ENCODE measurements at regions not wholly inside any gene's neighbourhood (a gene's known extent, or its start where the extent isn't known, plus 50 kb on each side); places are given as distances from the start of the nearest gene placed in this dataset.

DNA sequence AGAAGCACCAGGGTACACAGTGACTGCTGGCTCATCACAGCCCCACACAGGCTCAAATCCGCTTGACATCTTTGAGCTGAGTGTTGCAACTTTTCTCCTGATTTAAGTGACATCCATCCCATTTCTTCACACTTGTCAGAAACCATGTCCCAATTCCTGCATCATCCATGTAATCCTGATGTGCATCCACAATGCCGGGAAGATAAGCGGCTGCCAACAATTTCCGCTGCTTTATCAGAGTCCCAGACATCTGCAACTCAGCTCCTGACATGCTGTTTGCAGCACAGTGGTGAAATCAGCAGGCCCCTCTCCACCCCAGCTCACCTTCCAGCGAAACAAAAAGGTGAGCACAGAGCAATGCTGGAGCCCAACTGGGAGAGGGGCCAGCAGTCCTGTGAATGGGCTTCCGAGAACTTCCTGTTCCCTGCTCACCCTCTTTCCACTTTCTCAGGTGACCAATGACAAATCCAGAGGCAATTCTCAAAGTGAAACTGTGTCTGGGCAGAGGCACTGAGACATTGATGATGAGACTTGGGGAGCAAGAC is 581.0 kb downstream of the AJAP1 start:
- DNase-seq (ENCODE audit: low spot score), result no peak
- no peak for ATAC-seq (ENCODE audit: low FRiP score)
- TF ChIP-seq, protein P1, sequence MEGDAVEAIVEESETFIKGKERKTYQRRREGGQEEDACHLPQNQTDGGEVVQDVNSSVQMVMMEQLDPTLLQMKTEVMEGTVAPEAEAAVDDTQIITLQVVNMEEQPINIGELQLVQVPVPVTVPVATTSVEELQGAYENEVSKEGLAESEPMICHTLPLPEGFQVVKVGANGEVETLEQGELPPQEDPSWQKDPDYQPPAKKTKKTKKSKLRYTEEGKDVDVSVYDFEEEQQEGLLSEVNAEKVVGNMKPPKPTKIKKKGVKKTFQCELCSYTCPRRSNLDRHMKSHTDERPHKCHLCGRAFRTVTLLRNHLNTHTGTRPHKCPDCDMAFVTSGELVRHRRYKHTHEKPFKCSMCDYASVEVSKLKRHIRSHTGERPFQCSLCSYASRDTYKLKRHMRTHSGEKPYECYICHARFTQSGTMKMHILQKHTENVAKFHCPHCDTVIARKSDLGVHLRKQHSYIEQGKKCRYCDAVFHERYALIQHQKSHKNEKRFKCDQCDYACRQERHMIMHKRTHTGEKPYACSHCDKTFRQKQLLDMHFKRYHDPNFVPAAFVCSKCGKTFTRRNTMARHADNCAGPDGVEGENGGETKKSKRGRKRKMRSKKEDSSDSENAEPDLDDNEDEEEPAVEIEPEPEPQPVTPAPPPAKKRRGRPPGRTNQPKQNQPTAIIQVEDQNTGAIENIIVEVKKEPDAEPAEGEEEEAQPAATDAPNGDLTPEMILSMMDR (IDR thresholded peaks at IDR 0.05), result no peak

DNA sequence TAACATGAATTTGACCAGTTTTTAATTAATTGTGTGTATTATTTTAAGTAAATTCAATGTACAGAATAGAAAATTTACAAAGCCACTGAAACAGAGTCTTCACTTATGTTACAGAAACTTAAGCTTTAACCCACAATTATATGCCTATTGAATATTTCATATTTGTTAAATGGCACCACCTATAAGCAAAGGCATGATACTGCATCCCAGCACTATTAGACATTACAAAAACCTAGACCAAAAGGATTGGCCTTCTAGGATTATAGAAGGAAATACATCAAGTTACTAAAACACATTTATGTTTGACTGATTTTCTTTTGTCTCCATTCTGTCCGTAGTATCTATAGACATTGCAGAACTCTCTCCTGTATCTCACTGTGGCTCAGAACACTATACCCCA is 578.1 kb downstream of the AJAP1 start:
- ATAC-seq (ENCODE audit: low FRiP score) (no peak), DNase-seq (ENCODE audit: low spot score) (no peak)
- TF ChIP-seq, protein P1 (IDR thresholded peaks at IDR 0.05), result no peak

DNA sequence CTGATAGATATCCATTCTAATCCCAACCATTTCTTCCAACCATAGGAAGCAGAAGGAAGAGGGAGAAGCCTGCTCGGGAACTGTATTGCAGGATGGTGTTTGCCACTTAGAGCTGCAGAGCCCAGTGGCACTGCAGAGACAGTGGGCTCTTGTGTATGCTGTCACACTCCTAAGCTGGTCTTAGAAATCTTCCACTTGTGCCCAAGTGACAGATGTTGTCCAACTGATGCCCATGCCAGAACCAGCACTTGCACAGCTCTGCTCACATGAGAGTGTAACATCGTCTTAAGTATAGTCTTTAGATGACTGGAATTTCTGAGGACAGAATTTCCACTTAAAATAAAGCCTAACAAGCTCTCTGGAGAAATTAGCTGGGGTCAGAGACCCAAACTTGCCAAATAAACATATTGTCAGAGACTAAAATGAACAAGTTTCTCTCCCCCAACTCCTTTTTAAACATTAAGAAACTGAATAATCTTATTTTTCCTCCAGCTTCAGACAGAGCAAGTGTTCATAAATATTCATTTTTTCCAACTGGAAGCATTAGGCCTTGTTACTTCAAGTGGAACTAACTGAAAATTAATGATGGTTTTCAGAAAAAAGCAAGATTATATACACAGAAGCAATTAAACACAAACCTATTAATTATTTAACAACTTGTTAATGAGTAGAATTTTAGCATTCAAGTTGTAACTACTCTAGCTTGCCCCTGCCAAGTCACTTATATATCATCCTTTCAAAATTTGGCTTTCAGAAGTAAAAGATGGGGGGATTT is 577.3 kb downstream of the AJAP1 start:
- ATAC-seq (ENCODE audit: low FRiP score) (no peak), DNase-seq (ENCODE audit: low spot score) (no peak)
- TF ChIP-seq, protein P1 (IDR thresholded peaks at IDR 0.05), result no peak

DNA sequence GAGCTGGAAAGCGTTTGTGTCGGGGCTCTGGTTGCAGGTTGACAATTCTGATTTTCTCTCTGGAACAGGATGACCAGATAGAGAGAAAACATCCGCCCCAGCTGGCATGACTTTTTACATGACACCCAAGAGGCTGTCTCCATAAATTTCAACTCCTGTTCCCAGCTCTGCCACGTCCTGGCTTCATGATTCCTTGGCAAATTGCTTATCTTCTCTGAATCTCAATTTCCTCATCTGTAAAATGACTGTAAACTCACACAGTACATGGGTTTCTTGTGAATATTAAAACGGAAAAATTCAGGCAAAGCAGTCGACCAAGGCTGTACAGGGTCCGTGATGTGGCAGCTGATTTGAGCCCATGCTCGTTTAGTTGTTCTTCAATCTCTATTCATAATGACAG is 572.7 kb downstream of the AJAP1 start:
- no peak for ATAC-seq (ENCODE audit: low FRiP score)
- DNase-seq (ENCODE audit: low spot score), result no peak
- TF ChIP-seq, protein P1 (IDR thresholded peaks at IDR 0.05), result no peak

DNA sequence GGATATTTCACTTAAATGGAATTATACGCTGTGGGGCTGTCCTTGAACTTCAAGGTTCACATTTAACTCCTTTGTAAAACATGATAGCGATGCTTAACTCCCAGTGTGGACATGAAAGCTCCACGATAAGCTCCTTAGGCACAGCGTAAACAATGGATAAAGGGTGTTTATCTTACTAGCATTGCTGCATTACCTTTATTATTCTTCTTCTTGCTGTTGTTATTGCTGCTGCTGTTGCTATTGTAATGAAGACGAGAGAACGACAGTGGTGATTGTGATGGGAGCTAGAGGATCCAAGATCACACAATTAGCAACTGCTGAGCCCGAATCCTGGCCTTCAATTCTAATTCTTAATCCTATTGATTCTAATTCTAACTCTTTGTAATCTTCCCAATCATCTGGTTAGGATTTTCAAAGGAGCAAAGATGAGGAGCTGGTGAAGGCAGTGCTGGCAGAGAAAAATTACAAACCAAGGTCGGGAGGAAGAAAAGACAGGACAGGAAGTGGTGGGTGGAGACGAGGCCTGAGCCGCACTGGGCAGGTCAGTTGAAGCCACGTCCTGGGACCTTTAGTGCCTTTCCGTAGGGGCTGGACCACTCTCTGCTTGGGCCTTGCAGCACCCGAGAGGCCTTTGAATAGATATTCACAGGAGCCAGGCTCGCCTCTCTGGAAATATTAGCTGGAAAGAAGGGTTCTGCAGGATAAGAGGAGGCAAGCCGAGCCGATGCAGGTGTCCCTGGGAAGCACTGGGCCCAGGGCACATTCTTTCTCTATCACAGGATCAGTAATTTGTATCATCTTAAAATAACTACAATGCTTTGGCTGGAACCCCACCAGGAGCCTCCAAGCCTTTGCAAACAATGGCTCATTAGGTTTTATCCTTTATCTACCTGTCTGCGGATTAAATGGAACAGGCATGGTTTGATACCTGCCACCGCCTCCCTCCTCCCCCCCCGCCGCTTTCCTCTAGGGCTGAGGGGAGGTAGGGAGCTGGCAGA is 571.6 kb downstream of the AJAP1 start:
- ATAC-seq (ENCODE audit: low FRiP score), result no peak
- DNase-seq (ENCODE audit: low spot score), result no peak
- TF ChIP-seq, protein P1 (IDR thresholded peaks at IDR 0.05), result no peak

DNA sequence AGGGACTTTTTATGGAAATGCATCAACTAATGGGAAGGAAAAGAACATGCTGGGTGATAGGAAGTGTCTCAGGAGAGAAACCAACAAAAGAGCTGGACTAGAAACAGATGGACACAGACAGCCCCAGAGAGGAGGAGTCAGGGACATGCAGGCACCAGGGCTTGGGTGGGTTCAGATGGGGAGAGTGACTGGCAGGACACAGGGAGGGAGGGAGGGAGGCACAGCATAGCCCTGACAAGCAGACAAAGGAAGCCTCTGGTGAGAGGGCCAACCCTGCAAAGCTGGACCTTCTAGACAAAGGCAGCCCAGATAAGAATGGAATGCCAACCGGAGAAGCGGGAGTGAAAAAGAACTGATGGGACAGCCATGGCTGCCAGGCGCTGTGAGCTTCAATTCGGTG is 568.8 kb downstream of the AJAP1 start:
- no peak for ATAC-seq (ENCODE audit: low FRiP score)
- TF ChIP-seq, protein P1 (IDR thresholded peaks at IDR 0.05), result no peak
- DNase-seq (ENCODE audit: low spot score), result no peak

All from omental fat pad (tissue), 3 donors.